ENCODE measurements at regions not wholly inside any gene's neighbourhood (a gene's known extent, or its start where the extent isn't known, plus 50 kb on each side); places are given as distances from the start of the nearest gene placed in this dataset.

DNA sequence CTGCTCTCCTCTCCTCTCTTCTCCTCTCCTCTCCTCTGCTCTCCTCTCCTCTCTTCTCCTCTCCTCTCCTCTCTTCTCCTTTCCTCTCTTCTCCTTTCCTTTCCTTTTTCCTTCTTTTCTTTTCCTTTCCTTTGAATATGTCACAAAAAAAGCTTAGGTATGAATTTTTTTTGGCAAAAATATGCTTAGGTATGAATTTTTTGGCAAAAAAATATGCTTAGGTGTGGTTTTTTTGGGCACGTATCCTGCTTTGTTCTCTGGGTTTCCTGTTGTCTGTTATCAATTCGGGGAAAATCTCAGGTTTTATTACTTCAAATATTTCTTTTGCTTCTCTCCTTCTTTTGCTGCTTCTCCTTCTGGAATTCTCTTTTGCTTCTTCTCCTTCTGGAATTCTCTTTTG lies 155.5 kb upstream of the PMEPA1 start:
- Histone ChIP-seq H3K36me3 (ENCODE audit: control insufficient read depth in 1 of 2, insufficient read depth in 2 of 2, low read length in 2 of 2) (no peaks in the 10 kb centered on the region), H3K4me1 (ENCODE audit: control insufficient read depth in 1 of 2, insufficient read depth in 2 of 2, low read length in 2 of 2) (no peaks in the 10 kb centered on the region), H3K27ac (ENCODE audit: low read depth, low read length) (no peak overlapping the region), H3K4me3 (ENCODE audit: low read depth in 1 of 2, low read length in 2 of 2) (no peak overlapping the region), H3K9me3 (ENCODE audit: control insufficient read depth in 1 of 2, low read length in 2 of 2) (no peaks in the 10 kb centered on the region), H3K9ac (ENCODE audit: low read depth in 1 of 2, low read length in 2 of 2) (no peak overlapping the region), H3K27me3 (ENCODE audit: control insufficient read depth in 1 of 2, insufficient read depth in 2 of 2, low read length in 2 of 2) (peaks cover 0 to 3% of the 10 kb centered on the region in 2 donors)

DNA sequence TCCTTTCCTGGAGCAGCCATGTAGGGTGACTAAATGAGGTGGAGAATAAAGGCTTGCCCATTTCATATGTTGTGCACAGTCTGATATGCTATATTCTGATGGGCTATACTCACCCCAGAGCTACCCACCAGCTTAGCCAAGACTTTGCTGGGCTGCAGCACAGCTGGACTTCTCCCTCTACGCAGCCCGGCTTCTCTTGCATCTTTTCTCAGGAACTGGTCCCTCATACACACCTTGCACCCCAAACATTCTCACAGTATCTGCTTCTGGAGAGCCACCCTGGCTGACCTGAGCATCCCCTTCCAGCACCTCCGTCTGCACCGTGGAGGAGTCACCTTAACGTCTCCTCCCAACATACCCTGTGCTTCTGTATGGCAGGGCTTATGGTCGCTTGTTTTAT lies 150.8 kb upstream of the PMEPA1 start:
- peaks cover 0 to 3% of the 10 kb centered on the region in 2 donors for H3K27me3 ChIP-seq (ENCODE audit: control insufficient read depth in 1 of 2, insufficient read depth in 2 of 2, low read length in 2 of 2)
- H3K36me3 ChIP-seq (ENCODE audit: control insufficient read depth in 1 of 2, insufficient read depth in 2 of 2, low read length in 2 of 2), result no peaks in the 10 kb centered on the region
- H3K4me1 ChIP-seq (ENCODE audit: control insufficient read depth in 1 of 2, insufficient read depth in 2 of 2, low read length in 2 of 2), result no peaks in the 10 kb centered on the region
- no peak overlapping the region for H3K9ac ChIP-seq (ENCODE audit: low read depth in 1 of 2, low read length in 2 of 2)
- H3K9me3 ChIP-seq (ENCODE audit: control insufficient read depth in 1 of 2, low read length in 2 of 2), result no peaks in the 10 kb centered on the region
- H3K4me3 ChIP-seq (ENCODE audit: low read depth in 1 of 2, low read length in 2 of 2), result no peak overlapping the region
- H3K27ac ChIP-seq (ENCODE audit: low read depth, low read length), result no peak overlapping the region

DNA sequence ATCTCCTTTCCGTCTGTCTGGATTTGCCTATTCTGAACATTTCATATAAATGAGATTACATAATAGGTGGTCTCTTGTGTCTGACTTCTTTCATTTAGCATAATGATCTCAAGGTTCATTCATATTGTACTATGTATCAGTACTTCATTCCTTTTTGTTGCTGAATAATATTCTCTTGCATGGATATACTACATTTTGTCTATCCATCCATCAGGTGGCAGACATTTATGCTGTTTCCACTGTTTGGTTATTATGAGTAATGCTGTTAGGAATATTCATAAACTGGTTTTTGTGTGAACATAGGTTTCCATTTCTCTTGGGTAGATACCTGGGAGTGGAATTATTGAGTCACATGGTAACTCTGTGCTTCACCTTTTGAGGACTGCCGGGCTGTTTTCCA lies 148.2 kb upstream of the PMEPA1 start:
- no peak overlapping the region for H3K27ac ChIP-seq (ENCODE audit: low read depth, low read length)
- H3K9ac ChIP-seq (ENCODE audit: low read depth in 1 of 2, low read length in 2 of 2), result no peak overlapping the region
- H3K4me3 ChIP-seq (ENCODE audit: low read depth in 1 of 2, low read length in 2 of 2), result no peak overlapping the region

DNA sequence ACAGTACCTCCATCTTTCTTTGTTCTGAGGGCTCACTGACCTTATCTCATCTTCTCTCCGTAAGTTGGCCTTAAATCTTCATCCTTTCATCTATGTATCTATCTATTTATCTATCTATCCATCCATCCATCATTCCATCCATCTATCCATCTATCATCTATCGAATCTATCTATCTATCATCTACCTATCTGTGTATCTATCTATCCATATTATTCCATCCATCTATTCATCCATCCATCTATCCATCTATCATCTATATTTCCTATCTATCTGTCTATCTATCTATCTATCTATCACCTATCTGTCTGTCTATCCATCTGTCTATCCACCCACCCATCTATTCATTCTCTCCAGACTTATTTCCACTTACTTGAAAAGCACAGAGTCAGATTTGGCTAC lies 147.3 kb upstream of the PMEPA1 start:
- H3K27me3 ChIP-seq (ENCODE audit: control insufficient read depth in 1 of 2, insufficient read depth in 2 of 2, low read length in 2 of 2), result peaks cover 0 to 3% of the 10 kb centered on the region in 2 donors
- no peak overlapping the region for H3K27ac ChIP-seq (ENCODE audit: low read depth, low read length)
- H3K9ac ChIP-seq (ENCODE audit: low read depth in 1 of 2, low read length in 2 of 2), result no peak overlapping the region
- H3K36me3 ChIP-seq (ENCODE audit: control insufficient read depth in 1 of 2, insufficient read depth in 2 of 2, low read length in 2 of 2), result no peaks in the 10 kb centered on the region
- no peaks in the 10 kb centered on the region for H3K9me3 ChIP-seq (ENCODE audit: control insufficient read depth in 1 of 2, low read length in 2 of 2)
- no peak overlapping the region for H3K4me3 ChIP-seq (ENCODE audit: low read depth in 1 of 2, low read length in 2 of 2)
- no peaks in the 10 kb centered on the region for H3K4me1 ChIP-seq (ENCODE audit: control insufficient read depth in 1 of 2, insufficient read depth in 2 of 2, low read length in 2 of 2)

More for the DNA sequence above, 148.2 kb upstream of the PMEPA1 start:
- no peaks in the 10 kb centered on the region for H3K9me3 ChIP-seq (ENCODE audit: control insufficient read depth in 1 of 2, low read length in 2 of 2)
- H3K4me1 ChIP-seq (ENCODE audit: control insufficient read depth in 1 of 2, insufficient read depth in 2 of 2, low read length in 2 of 2), result no peaks in the 10 kb centered on the region
- H3K36me3 ChIP-seq (ENCODE audit: control insufficient read depth in 1 of 2, insufficient read depth in 2 of 2, low read length in 2 of 2), result no peaks in the 10 kb centered on the region
- peaks cover 0 to 3% of the 10 kb centered on the region in 2 donors for H3K27me3 ChIP-seq (ENCODE audit: control insufficient read depth in 1 of 2, insufficient read depth in 2 of 2, low read length in 2 of 2)

DNA sequence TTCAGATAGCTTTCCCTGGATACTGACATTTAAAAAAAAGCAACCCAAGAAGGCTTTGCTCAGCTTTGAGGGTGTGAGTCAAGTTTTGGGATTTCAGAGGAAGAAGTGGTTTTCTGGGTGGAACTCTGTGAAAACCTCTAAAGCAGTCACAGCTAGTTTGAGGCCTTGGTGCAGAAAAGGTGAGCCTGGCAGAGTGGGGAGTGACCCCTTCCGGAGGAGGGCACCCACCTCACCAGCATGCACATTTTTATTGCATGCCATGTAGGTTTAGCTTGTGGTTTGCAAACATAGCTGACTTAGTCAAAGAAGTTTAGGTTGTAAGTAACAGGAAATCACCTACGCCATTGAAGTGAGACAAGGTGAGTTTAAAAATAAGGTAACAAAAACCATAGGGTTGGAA lies 146.8 kb upstream of the PMEPA1 start:
- Histone ChIP-seq H3K27ac (ENCODE audit: low read depth, low read length) (no peak overlapping the region), H3K4me1 (ENCODE audit: control insufficient read depth in 1 of 2, insufficient read depth in 2 of 2, low read length in 2 of 2) (no peaks in the 10 kb centered on the region), H3K27me3 (ENCODE audit: control insufficient read depth in 1 of 2, insufficient read depth in 2 of 2, low read length in 2 of 2) (peaks cover 0 to 3% of the 10 kb centered on the region in 2 donors), H3K4me3 (ENCODE audit: low read depth in 1 of 2, low read length in 2 of 2) (no peak overlapping the region), H3K9me3 (ENCODE audit: control insufficient read depth in 1 of 2, low read length in 2 of 2) (no peaks in the 10 kb centered on the region), H3K9ac (ENCODE audit: low read depth in 1 of 2, low read length in 2 of 2) (no peak overlapping the region), H3K36me3 (ENCODE audit: control insufficient read depth in 1 of 2, insufficient read depth in 2 of 2, low read length in 2 of 2) (no peaks in the 10 kb centered on the region)

DNA sequence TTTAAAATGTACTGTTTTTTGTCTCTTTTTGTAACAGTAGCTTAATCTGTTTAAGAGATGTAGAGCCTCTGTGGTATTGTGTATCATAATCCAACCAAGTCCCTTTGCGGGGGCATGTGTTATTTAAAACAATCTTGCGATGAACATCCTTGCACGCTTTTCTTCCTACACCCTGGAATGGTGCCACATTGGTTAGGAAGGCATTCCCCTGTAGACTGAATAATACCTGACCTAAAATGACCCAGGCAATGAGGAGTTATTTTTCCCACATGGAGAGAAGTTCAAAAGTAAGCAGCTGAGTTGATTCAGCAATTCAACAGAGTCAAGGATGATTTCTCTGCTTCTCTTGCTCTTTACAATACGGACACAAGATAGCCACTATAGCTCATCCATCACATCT lies 142.0 kb upstream of the PMEPA1 start:
- H3K27me3 ChIP-seq (ENCODE audit: control insufficient read depth in 1 of 2, insufficient read depth in 2 of 2, low read length in 2 of 2), result no peaks in the 10 kb centered on the region
- H3K4me3 ChIP-seq (ENCODE audit: low read depth in 1 of 2, low read length in 2 of 2), result no peak overlapping the region
- no peaks in the 10 kb centered on the region for H3K9me3 ChIP-seq (ENCODE audit: control insufficient read depth in 1 of 2, low read length in 2 of 2)
- H3K27ac ChIP-seq (ENCODE audit: low read depth, low read length), result no peak overlapping the region
- no peaks in the 10 kb centered on the region for H3K4me1 ChIP-seq (ENCODE audit: control insufficient read depth in 1 of 2, insufficient read depth in 2 of 2, low read length in 2 of 2)
- H3K36me3 ChIP-seq (ENCODE audit: control insufficient read depth in 1 of 2, insufficient read depth in 2 of 2, low read length in 2 of 2), result no peaks in the 10 kb centered on the region
- no peak overlapping the region for H3K9ac ChIP-seq (ENCODE audit: low read depth in 1 of 2, low read length in 2 of 2)

DNA sequence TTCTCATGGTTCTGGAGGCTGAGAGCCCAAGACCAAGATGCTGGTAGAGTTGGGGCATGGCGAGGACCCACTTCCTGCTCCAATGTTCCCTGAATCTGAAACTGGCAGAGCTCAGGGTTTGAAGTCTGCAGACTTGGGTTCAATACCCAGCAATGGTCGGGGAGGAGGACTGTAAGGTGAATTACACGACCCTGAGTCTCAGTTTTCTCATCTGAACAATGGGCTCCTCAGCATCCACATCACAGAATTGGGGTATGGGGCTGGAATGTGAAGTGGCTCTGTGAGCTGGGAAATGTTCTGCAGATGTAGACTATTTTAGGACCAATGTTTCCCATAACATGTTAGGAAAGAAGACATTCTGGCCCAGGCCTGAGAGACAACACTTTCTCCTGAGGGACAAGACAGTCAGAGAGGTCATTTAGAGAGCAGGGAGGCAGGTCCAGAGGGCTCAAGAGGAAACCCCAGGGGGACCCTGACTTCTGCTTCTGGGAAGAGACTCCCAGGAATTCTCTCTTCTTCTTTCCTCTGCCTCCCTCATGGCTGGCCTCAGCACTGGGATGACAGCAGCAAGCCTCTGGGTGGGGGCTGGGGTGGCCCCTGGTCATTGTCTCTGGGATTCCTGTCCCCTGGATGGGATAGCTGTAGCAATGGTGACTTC lies 141.3 kb upstream of the PMEPA1 start:
- Histone ChIP-seq H3K27me3 (ENCODE audit: control insufficient read depth in 1 of 2, insufficient read depth in 2 of 2, low read length in 2 of 2) (no peaks in the 10 kb centered on the region), H3K27ac (ENCODE audit: low read depth, low read length) (no peak overlapping the region), H3K36me3 (ENCODE audit: control insufficient read depth in 1 of 2, insufficient read depth in 2 of 2, low read length in 2 of 2) (no peaks in the 10 kb centered on the region), H3K4me1 (ENCODE audit: control insufficient read depth in 1 of 2, insufficient read depth in 2 of 2, low read length in 2 of 2) (no peaks in the 10 kb centered on the region), H3K9ac (ENCODE audit: low read depth in 1 of 2, low read length in 2 of 2) (no peak overlapping the region), H3K9me3 (ENCODE audit: control insufficient read depth in 1 of 2, low read length in 2 of 2) (no peaks in the 10 kb centered on the region), H3K4me3 (ENCODE audit: low read depth in 1 of 2, low read length in 2 of 2) (no peak overlapping the region)

DNA sequence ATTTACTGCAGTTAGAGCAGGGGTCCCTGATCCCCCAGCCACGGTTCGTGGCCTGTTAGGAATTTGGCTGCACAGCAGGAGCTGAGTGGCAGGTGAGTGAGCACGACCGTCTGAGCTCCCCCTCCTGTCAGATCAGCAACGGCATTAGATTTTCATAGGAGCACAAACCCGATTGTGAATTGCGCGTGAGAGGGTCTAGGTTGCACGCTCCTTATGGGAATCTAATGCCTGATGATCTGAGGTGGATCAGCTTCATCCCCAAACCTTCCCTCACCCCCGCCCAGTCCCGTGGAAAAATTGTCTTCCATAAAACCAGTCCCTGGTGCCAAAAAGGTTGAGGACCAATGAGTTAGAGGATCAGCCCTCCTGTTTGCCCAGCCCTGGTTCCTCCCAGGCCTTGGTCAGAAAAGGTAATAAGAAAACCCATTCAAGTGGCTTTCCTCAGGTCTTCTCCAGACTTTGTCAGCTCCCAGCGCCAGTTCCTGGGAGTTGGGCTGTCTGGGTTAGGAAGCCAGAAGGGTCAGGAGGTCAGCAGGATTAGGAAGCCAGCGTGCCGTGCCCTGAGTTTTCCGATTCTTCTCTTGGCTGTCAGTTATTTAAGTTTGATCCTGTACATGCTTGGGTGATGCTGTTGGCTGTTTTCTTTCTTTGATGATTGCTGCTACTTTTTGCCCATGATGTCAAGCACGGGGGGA lies 139.9 kb upstream of the PMEPA1 start:
- H3K4me1 ChIP-seq (ENCODE audit: control insufficient read depth in 1 of 2, insufficient read depth in 2 of 2, low read length in 2 of 2), result no peaks in the 10 kb centered on the region
- H3K9ac ChIP-seq (ENCODE audit: low read depth in 1 of 2, low read length in 2 of 2), result no peak overlapping the region
- H3K36me3 ChIP-seq (ENCODE audit: control insufficient read depth in 1 of 2, insufficient read depth in 2 of 2, low read length in 2 of 2), result no peaks in the 10 kb centered on the region
- no peak overlapping the region for H3K4me3 ChIP-seq (ENCODE audit: low read depth in 1 of 2, low read length in 2 of 2)
- no peaks in the 10 kb centered on the region for H3K27me3 ChIP-seq (ENCODE audit: control insufficient read depth in 1 of 2, insufficient read depth in 2 of 2, low read length in 2 of 2)
- H3K9me3 ChIP-seq (ENCODE audit: control insufficient read depth in 1 of 2, low read length in 2 of 2), result no peaks in the 10 kb centered on the region
- no peak overlapping the region for H3K27ac ChIP-seq (ENCODE audit: low read depth, low read length)

DNA sequence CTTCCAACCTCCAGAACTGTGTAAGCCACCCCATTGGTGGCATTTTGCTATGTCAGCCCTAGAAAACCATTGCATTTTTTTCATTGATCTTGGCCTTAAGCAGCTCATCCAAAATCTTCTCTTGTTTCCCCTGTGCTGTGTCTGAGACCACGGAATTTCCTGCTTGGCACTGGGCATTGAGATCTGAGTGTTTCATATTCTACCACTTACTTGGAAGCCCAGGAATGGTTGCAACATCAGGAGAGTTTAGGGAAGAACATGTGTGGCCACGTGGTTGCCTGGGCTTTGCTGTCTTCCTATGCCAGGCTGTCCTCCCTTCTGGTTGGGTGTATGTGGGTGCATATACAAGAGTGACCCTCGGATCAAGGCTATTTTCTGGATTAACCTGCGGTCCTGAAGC lies 139.3 kb upstream of the PMEPA1 start:
- no peaks in the 10 kb centered on the region for H3K9me3 ChIP-seq (ENCODE audit: control insufficient read depth in 1 of 2, low read length in 2 of 2)
- no peaks in the 10 kb centered on the region for H3K36me3 ChIP-seq (ENCODE audit: control insufficient read depth in 1 of 2, insufficient read depth in 2 of 2, low read length in 2 of 2)
- no peak overlapping the region for H3K9ac ChIP-seq (ENCODE audit: low read depth in 1 of 2, low read length in 2 of 2)
- H3K27ac ChIP-seq (ENCODE audit: low read depth, low read length), result no peak overlapping the region
- no peaks in the 10 kb centered on the region for H3K4me1 ChIP-seq (ENCODE audit: control insufficient read depth in 1 of 2, insufficient read depth in 2 of 2, low read length in 2 of 2)
- H3K27me3 ChIP-seq (ENCODE audit: control insufficient read depth in 1 of 2, insufficient read depth in 2 of 2, low read length in 2 of 2), result no peaks in the 10 kb centered on the region
- H3K4me3 ChIP-seq (ENCODE audit: low read depth in 1 of 2, low read length in 2 of 2), result no peak overlapping the region

DNA sequence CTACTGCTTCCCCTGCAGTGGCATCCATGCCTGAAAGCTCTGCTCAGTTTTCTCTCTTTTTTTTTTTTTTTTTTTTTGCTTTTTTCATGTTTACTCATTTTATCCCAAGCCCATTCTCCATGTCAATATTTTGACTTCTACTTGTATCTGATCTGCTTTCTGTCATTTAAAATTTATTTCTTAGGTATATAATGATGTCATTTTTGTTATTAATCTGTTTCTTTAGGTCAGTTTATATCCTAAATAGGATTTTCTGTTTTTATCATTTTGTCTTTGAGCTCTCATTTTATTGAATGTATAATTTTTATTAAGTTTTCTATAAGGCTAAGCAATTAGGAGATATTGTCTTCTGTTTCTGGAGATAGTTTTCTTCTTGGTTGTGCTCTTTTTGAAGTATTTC lies 138.5 kb upstream of the PMEPA1 start:
- Histone ChIP-seq H3K27me3 (ENCODE audit: control insufficient read depth in 1 of 2, insufficient read depth in 2 of 2, low read length in 2 of 2) (no peaks in the 10 kb centered on the region), H3K4me1 (ENCODE audit: control insufficient read depth in 1 of 2, insufficient read depth in 2 of 2, low read length in 2 of 2) (no peaks in the 10 kb centered on the region), H3K9me3 (ENCODE audit: control insufficient read depth in 1 of 2, low read length in 2 of 2) (no peaks in the 10 kb centered on the region), H3K36me3 (ENCODE audit: control insufficient read depth in 1 of 2, insufficient read depth in 2 of 2, low read length in 2 of 2) (no peaks in the 10 kb centered on the region), H3K4me3 (ENCODE audit: low read depth in 1 of 2, low read length in 2 of 2) (no peak overlapping the region), H3K9ac (ENCODE audit: low read depth in 1 of 2, low read length in 2 of 2) (no peak overlapping the region), H3K27ac (ENCODE audit: low read depth, low read length) (no peak overlapping the region)

All from duodenal mucosa (tissue), 2 donors.